Activated CD4-positive, alpha-beta T cell treated with anti-CD3 and anti-CD28 coated beads for 36 hours (primary cell): ENCODE measurements at regions not wholly inside any gene's neighbourhood (a gene's known extent, or its start where the extent isn't known, plus 50 kb on each side); places are given as distances from the start of the nearest gene placed in this dataset.
"Not testable (repeated sequence)": the region's sequence is repeated elsewhere in the genome, so short reads cannot be mapped to it uniquely, and the experiment has no call there.

ENCODE experiments used
- ATAC-seq: fragments of 200-7000 bp; cut with Tn5 transposase; one replicate; pipeline ENCODE4 v1.10.0; 2021; ENCODE audit warnings: mild to moderate bottlenecking, moderate library complexity
- CTCF ChIA-PET: fragments of 350-600 bp; sonication (Branson Sonifier 250); formaldehyde crosslinking; loops from one replicate; lab custom pipeline; 2021; ENCODE audit warnings: antibody characterized with exemption; lab: Charles Lee
- POLR2A ChIA-PET: fragments of 350-600 bp; sonication (Branson Sonifier 250); formaldehyde crosslinking; loops from one replicate; lab custom pipeline; 2021; ENCODE audit warnings: antibody characterized with exemption, inconsistent platforms; lab: Charles Lee
- DNase-seq: peaks from one replicate; pipeline ENCODE4 v3.0.0-alpha.2; 2020
- H3K27ac Mint-ChIP-seq: one replicate; pipeline ENCODE4 v1.8.0; 2021; ENCODE audit warnings: mixed read lengths
- H3K27me3 Mint-ChIP-seq: one replicate; pipeline ENCODE4 v1.8.0; 2021; ENCODE audit warnings: mixed read lengths
- H3K36me3 Mint-ChIP-seq: one replicate; pipeline ENCODE4 v1.8.0; 2021; ENCODE audit warnings: low read depth, mixed read lengths
- H3K4me1 Mint-ChIP-seq: one replicate; pipeline ENCODE4 v1.8.0; 2021; ENCODE audit warnings: mixed read lengths
- H3K4me3 Mint-ChIP-seq: one replicate; pipeline ENCODE4 v1.8.0; 2021; ENCODE audit warnings: mild to moderate bottlenecking, moderate library complexity, mixed read lengths
- H3K9me3 Mint-ChIP-seq: one replicate; pipeline ENCODE4 v1.8.0; 2021; ENCODE audit warnings: low read depth, mixed read lengths
- intact Hi-C, 2 experiments: fragments of 100-400 bp; cut with DNase I in 1 of 2; cut with micrococcal nuclease in 1 of 2; formaldehyde crosslinking; loops; one replicate each; pipeline versions ENCODE4 v1.14.2 to v1.15.1; 2022 to 2024; cut with DNase I, micrococcal nuclease

- Mint-ChIP-seq H3K36me3 (no peaks in the 10 kb centered on the region), H3K4me3 (no peak overlapping the region), H3K27me3 (peaks cover 8% of the 10 kb centered on the region), H3K27ac (no peak overlapping the region), H3K9me3 (peaks cover 4% of the 10 kb centered on the region), H3K4me1 (no peaks in the 10 kb centered on the region)
- POLR2A ChIA-PET: no interaction called here
- no peak for ATAC-seq
- intact Hi-C loops: no loop called here
- CTCF ChIA-PET: no interaction called here
- DNase-seq: no peak
Measured at GRCh38 chr16:17749706-17750105, 278.9 kb upstream of the XYLT1 start.

- CTCF ChIA-PET: no interaction called here
- POLR2A ChIA-PET: no interaction called here
- H3K4me1 Mint-ChIP-seq: no peaks in the 10 kb centered on the region
- H3K36me3 Mint-ChIP-seq: no peaks in the 10 kb centered on the region
- ATAC-seq: no peak
- peaks cover 10% of the 10 kb centered on the region for H3K27me3 Mint-ChIP-seq
- no peak overlapping the region for H3K27ac Mint-ChIP-seq
- peaks cover 4% of the 10 kb centered on the region for H3K9me3 Mint-ChIP-seq
- intact Hi-C loops: no loop called here
- no peak overlapping the region for H3K4me3 Mint-ChIP-seq
- DNase-seq: no peak
Measured at GRCh38 chr16:17748044-17748719, 277.4 kb upstream of the XYLT1 start.

- H3K9me3 Mint-ChIP-seq: peaks cover 4% of the 10 kb centered on the region
- ChIA-PET POLR2A (no interaction called here), CTCF (no interaction called here)
- no peak overlapping the region for H3K27ac Mint-ChIP-seq
- DNase-seq: no peak
- H3K4me3 Mint-ChIP-seq: no peak overlapping the region
- intact Hi-C loops: no loop called here
- H3K4me1 Mint-ChIP-seq: no peaks in the 10 kb centered on the region
- peaks cover 10% of the 10 kb centered on the region for H3K27me3 Mint-ChIP-seq
- no peaks in the 10 kb centered on the region for H3K36me3 Mint-ChIP-seq
- no peak for ATAC-seq
Measured at GRCh38 chr16:17747081-17747756, 276.5 kb upstream of the XYLT1 start.

GRCh38 chr16:17744921-17745572, 274.3 kb upstream of the XYLT1 start:
- POLR2A ChIA-PET: no interaction called here
- no peaks in the 10 kb centered on the region for H3K36me3 Mint-ChIP-seq

GRCh38 chr16:17743578-17743977, 272.8 kb upstream of the XYLT1 start:
- H3K27ac Mint-ChIP-seq: no peak overlapping the region
- POLR2A ChIA-PET: no interaction called here
- no peak overlapping the region for H3K4me3 Mint-ChIP-seq
- intact Hi-C loops: no loop called here
- no peaks in the 10 kb centered on the region for H3K4me1 Mint-ChIP-seq
- DNase-seq (no peak), ATAC-seq (no peak)
- CTCF ChIA-PET: no interaction called here
- H3K36me3 Mint-ChIP-seq: no peaks in the 10 kb centered on the region
- H3K27me3 Mint-ChIP-seq: peaks cover 6% of the 10 kb centered on the region
- H3K9me3 Mint-ChIP-seq: no peaks in the 10 kb centered on the region

More at GRCh38 chr16:17744921-17745572, 274.3 kb upstream of the XYLT1 start:
- ATAC-seq (no peak), DNase-seq (no peak)
- H3K27me3 Mint-ChIP-seq: peaks cover 10% of the 10 kb centered on the region
- no peak overlapping the region for H3K4me3 Mint-ChIP-seq
- intact Hi-C loops: no loop called here
- peaks cover 4% of the 10 kb centered on the region for H3K9me3 Mint-ChIP-seq
- CTCF ChIA-PET: no interaction called here
- no peaks in the 10 kb centered on the region for H3K4me1 Mint-ChIP-seq
- no peak overlapping the region for H3K27ac Mint-ChIP-seq

GRCh38 chr16:17743158-17743557, 272.4 kb upstream of the XYLT1 start:
- intact Hi-C loops: no loop called here

GRCh38 chr16:17735099-17735498, 264.3 kb upstream of the XYLT1 start:
- POLR2A ChIA-PET, H3K36me3 Mint-ChIP-seq, H3K4me1 Mint-ChIP-seq, H3K27me3 Mint-ChIP-seq, H3K4me3 Mint-ChIP-seq, DNase-seq, ATAC-seq, intact Hi-C loops, CTCF ChIA-PET, H3K27ac Mint-ChIP-seq: not testable (repeated sequence)
- H3K9me3 Mint-ChIP-seq: peaks cover 11% of the 10 kb centered on the region

More at GRCh38 chr16:17743158-17743557, 272.4 kb upstream of the XYLT1 start:
- H3K4me1 Mint-ChIP-seq: no peaks in the 10 kb centered on the region
- DNase-seq (no peak), ATAC-seq (no peak)
- peaks cover 6% of the 10 kb centered on the region for H3K27me3 Mint-ChIP-seq
- no peaks in the 10 kb centered on the region for H3K36me3 Mint-ChIP-seq
- no peaks in the 10 kb centered on the region for H3K9me3 Mint-ChIP-seq
- no peak overlapping the region for H3K27ac Mint-ChIP-seq
- no peak overlapping the region for H3K4me3 Mint-ChIP-seq
- ChIA-PET CTCF (no interaction called here), POLR2A (no interaction called here)

GRCh38 chr16:17729820-17730219, 259.1 kb upstream of the XYLT1 start:
- intact Hi-C loops: no loop called here
- Mint-ChIP-seq H3K4me3 (no peak overlapping the region), H3K36me3 (no peaks in the 10 kb centered on the region), H3K9me3 (peaks cover 4% of the 10 kb centered on the region), H3K27me3 (peaks cover 9% of the 10 kb centered on the region), H3K4me1 (no peaks in the 10 kb centered on the region), H3K27ac (no peak overlapping the region)
- ATAC-seq: no peak
- CTCF ChIA-PET: no interaction called here
- no peak for DNase-seq
- POLR2A ChIA-PET: no interaction called here

- intact Hi-C loops: no loop called here
- H3K4me3 Mint-ChIP-seq: no peak overlapping the region
- no peak overlapping the region for H3K27ac Mint-ChIP-seq
- ChIA-PET POLR2A (no interaction called here), CTCF (no interaction called here)
- peaks cover 4% of the 10 kb centered on the region for H3K9me3 Mint-ChIP-seq
- peaks cover 9% of the 10 kb centered on the region for H3K27me3 Mint-ChIP-seq
- H3K4me1 Mint-ChIP-seq: no peaks in the 10 kb centered on the region
- no peak for ATAC-seq
- H3K36me3 Mint-ChIP-seq: no peaks in the 10 kb centered on the region
- DNase-seq: no peak
Measured at GRCh38 chr16:17728196-17728595, 257.4 kb upstream of the XYLT1 start.

GRCh38 chr16:17724242-17724898, 253.6 kb upstream of the XYLT1 start:
- ChIA-PET POLR2A (no interaction called here), CTCF (no interaction called here)
- intact Hi-C loops: no loop called here
- Mint-ChIP-seq H3K4me1 (no peaks in the 10 kb centered on the region), H3K36me3 (no peaks in the 10 kb centered on the region), H3K27ac (no peak overlapping the region), H3K27me3 (peaks cover 8% of the 10 kb centered on the region), H3K9me3 (peaks cover 3% of the 10 kb centered on the region), H3K4me3 (no peak overlapping the region)
- DNase-seq (no peak), ATAC-seq (no peak)

- ChIA-PET CTCF (no interaction called here), POLR2A (no interaction called here)
- peaks cover 3% of the 10 kb centered on the region for H3K9me3 Mint-ChIP-seq
- no peak for ATAC-seq
- DNase-seq: no peak
- H3K27ac Mint-ChIP-seq: no peak overlapping the region
- H3K4me1 Mint-ChIP-seq: no peaks in the 10 kb centered on the region
- H3K4me3 Mint-ChIP-seq: no peak overlapping the region
- intact Hi-C loops: no loop called here
- H3K36me3 Mint-ChIP-seq: no peaks in the 10 kb centered on the region
- H3K27me3 Mint-ChIP-seq: peaks cover 5% of the 10 kb centered on the region
Measured at GRCh38 chr16:17723531-17724134, 252.9 kb upstream of the XYLT1 start.
